Activated T-helper 1 cell treated with Interleukin-2 at 50 U/mL for 16 hours (primary cell): ENCODE measurements at regions not wholly inside any gene's neighbourhood (a gene's known extent, or its start where the extent isn't known, plus 50 kb on each side); places are given as distances from the start of the nearest gene placed in this dataset.
"Not testable (repeated sequence)": the region's sequence is repeated elsewhere in the genome, so short reads cannot be mapped to it uniquely, and the experiment has no call there.

Source experiments
- DNase-seq: peaks from one replicate; pipeline ENCODE4 v3.0.0-alpha.2; 2020; ENCODE audit warnings: low read depth

GRCh38 chr5:39544941-39545340 lies 120.2 kb upstream of the DAB2 start:
- no peak for DNase-seq

- no peak for DNase-seq
These were observed 118.6 kb upstream of the DAB2 start for GRCh38 chr5:39543335-39543734.

GRCh38 chr5:39542511-39543285 lies 117.9 kb upstream of the DAB2 start:
- no peak for DNase-seq

- no peak for DNase-seq
These were observed 117.1 kb upstream of the DAB2 start for GRCh38 chr5:39541920-39542319.

GRCh38 chr5:39539470-39539869 lies 114.7 kb upstream of the DAB2 start:
- DNase-seq: no peak

GRCh38 chr5:39534690-39535089 lies 109.9 kb upstream of the DAB2 start:
- DNase-seq: no peak

GRCh38 chr5:39533749-39534148 lies 109.0 kb upstream of the DAB2 start:
- DNase-seq: no peak

- DNase-seq: no peak
These were observed 107.7 kb upstream of the DAB2 start for GRCh38 chr5:39532511-39532910.

GRCh38 chr5:39531306-39531705 lies 106.5 kb upstream of the DAB2 start:
- no peak for DNase-seq

GRCh38 chr5:39526914-39527477 lies 102.2 kb upstream of the DAB2 start:
- DNase-seq: no peak

GRCh38 chr5:39525781-39526180 lies 101.0 kb upstream of the DAB2 start:
- not testable (repeated sequence) for DNase-seq

GRCh38 chr5:39525271-39525670 lies 100.5 kb upstream of the DAB2 start:
- DNase-seq: no peak

- DNase-seq: no peak
These were observed 99.0 kb upstream of the DAB2 start for GRCh38 chr5:39523821-39524220.

GRCh38 chr5:39521940-39522590 lies 97.3 kb upstream of the DAB2 start:
- DNase-seq: no peak

GRCh38 chr5:39521098-39521860 lies 96.5 kb upstream of the DAB2 start:
- no peak for DNase-seq

GRCh38 chr5:39520232-39520572 lies 95.4 kb upstream of the DAB2 start:
- no peak for DNase-seq

- no peak for DNase-seq
These were observed 94.9 kb upstream of the DAB2 start for GRCh38 chr5:39519566-39520231.

GRCh38 chr5:39519079-39519478 lies 94.3 kb upstream of the DAB2 start:
- no peak for DNase-seq

- no peak for DNase-seq
These were observed 93.7 kb upstream of the DAB2 start for GRCh38 chr5:39518516-39518915.

GRCh38 chr5:39517800-39518199 lies 93.0 kb upstream of the DAB2 start:
- DNase-seq: no peak

GRCh38 chr5:39515881-39516280 lies 91.1 kb upstream of the DAB2 start:
- DNase-seq: no peak

GRCh38 chr5:39513236-39513635 lies 88.5 kb upstream of the DAB2 start:
- no peak for DNase-seq
